Fibroblast of pulmonary artery (primary cell): ENCODE measurements at regions not wholly inside any gene's neighbourhood (a gene's known extent, or its start where the extent isn't known, plus 50 kb on each side); places are given as distances from the start of the nearest gene placed in this dataset.

Experiments used
- DNase-seq: peaks from one replicate; pipeline ENCODE4 v3.0.0-alpha.2; 2010; ENCODE audit warnings: low read depth
- H3K4me3 ChIP-seq: replicated peaks from 2 replicates; pipeline ENCODE4 v1.5.1; 2011; ENCODE audit warnings: low read depth, mild to moderate bottlenecking, control low read depth, low read length, moderate library complexity
- TF ChIP-seq, protein P1 (sequence below): IDR thresholded peaks from 2 replicates; pipeline ENCODE4 v1.5.1; 2011; ENCODE audit warnings: mild to moderate bottlenecking, control low read depth, low read length, inconsistent platforms; ENCODE audit errors: missing control alignments

DNA sequence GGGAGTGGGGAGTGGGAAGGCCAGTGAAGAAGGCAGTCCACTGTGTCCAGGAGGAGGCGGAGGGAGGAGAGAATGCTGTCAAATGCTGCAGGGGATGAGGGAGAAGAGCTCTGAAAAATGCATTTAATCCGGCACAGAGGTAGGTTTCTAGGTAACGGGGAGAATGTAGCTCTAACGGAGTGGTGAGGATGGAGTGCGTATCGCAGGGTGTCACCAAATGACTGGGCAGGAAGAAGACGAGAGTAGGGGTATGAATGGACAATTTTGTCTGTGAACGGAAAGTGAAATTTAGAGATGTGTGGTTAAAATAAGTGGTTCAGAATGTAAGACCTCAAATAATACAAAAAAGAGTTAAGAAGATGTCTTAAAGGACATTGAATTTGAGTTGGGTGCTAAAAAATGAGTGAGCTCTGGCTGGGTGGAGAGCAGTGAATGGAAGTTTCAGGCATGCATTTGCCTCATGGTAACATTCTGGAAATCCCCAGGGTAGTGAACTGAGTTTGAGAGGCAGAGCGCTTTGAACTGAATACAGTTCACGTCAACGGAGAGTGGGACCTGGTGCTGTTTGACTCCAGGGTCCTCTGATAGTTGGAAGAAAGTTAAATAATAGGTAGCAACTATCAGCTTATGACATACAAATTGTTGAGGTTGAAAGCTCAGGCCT, 81.3 kb upstream of the CADM1 start:
- DNase-seq = no peak
- TF ChIP-seq, protein P1, sequence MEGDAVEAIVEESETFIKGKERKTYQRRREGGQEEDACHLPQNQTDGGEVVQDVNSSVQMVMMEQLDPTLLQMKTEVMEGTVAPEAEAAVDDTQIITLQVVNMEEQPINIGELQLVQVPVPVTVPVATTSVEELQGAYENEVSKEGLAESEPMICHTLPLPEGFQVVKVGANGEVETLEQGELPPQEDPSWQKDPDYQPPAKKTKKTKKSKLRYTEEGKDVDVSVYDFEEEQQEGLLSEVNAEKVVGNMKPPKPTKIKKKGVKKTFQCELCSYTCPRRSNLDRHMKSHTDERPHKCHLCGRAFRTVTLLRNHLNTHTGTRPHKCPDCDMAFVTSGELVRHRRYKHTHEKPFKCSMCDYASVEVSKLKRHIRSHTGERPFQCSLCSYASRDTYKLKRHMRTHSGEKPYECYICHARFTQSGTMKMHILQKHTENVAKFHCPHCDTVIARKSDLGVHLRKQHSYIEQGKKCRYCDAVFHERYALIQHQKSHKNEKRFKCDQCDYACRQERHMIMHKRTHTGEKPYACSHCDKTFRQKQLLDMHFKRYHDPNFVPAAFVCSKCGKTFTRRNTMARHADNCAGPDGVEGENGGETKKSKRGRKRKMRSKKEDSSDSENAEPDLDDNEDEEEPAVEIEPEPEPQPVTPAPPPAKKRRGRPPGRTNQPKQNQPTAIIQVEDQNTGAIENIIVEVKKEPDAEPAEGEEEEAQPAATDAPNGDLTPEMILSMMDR = no peak

DNA sequence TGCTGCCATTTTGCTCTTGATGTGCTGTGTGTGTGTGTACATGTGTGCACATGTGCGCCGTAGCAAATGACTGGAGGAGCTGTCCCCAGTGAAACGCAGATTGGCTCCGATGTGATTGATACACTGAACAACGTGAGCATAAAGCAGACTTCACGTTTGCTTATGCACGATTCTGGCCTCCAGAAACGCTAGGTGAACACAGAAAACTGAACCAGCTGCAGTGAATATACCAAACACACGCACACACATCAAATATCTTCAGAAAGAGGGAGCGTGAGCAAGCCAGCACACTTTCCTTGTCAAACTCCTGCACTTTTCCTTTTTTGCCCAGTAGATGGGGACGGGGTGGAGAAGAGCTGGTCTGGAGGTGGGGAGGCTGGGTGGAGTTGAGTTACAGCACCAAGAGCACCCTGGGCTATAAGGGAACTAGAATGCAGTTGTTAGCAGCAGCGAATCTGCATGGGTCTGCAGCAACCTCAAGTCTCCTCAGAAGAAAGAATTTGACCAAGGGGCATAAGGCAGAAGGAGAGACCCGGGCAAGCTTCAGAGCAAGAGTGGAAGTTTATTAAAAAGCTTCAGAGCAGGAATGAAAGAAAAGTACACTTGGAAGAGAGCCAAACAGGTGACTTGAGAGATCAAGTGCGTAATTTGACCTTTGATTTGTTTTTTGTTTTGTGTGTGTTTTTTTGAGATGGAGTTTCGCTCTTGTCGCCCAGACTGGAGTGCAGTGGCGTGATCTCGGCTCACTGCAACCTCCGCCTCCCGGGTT, 77.8 kb upstream of the CADM1 start:
- TF ChIP-seq, protein P1 = no peak
- no peak for DNase-seq
- H3K4me3 ChIP-seq = no peak overlapping the region

More for the DNA sequence above, 81.3 kb upstream of the CADM1 start:
- H3K4me3 ChIP-seq = no peak overlapping the region

DNA sequence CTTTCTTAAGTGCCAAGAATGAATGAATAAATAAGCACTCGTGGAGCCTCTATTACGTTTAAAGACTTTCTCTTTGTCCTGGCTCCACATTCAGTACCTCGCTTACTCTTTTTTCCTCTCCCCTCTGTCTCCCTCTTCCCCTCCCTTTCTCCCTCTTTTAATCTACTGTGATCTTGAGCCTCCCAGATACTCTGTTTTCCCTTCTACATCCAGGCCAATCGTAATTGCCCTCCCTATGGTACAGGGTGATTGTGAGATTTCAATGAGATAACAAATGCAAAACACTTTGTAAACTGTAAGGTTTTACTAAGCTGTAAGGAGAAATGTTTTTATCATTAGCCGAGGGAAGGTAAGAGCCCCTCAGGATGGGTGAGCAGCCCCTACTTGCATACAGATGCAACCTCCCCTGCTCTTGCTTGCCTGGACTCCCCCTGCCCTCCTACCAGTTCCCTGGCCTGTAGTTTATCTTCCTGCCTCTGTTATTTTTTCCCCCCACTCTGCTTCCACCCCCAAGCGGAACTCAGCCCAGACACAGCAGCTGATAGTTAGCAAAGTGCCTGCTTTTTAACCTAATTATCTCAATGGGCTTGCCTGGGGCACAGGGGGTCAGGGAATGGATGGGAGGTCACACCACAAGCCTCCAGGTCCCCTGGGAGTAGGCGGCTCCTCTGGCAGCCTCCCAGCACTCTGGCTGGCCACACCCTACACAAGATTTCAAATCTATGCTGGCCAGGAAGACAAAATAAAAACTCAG, 76.9 kb upstream of the CADM1 start:
- TF ChIP-seq, protein P1 = no peak
- no peak for DNase-seq
- H3K4me3 ChIP-seq = no peak overlapping the region

DNA sequence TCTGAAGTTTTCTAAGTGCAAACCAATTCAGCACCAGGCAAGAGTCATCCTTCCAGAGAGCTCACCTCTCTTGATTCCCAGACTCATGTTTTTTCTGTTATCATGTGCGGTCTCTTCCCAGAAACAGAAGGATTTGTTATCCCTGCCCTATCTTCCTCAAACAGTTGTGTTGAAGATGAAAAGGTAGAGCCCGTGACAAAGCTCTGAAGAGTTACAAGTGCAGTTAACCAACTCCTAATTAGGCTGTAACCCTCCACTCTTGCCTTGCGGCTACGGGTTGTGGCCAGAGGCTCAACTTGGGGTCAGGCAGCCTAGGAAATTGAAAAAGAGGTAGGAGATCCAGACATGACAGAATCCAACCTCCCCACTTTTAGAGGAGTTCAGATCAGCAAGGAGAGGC, 76.2 kb upstream of the CADM1 start:
- no peak for DNase-seq
- TF ChIP-seq, protein P1 = no peak
- no peak overlapping the region for H3K4me3 ChIP-seq

DNA sequence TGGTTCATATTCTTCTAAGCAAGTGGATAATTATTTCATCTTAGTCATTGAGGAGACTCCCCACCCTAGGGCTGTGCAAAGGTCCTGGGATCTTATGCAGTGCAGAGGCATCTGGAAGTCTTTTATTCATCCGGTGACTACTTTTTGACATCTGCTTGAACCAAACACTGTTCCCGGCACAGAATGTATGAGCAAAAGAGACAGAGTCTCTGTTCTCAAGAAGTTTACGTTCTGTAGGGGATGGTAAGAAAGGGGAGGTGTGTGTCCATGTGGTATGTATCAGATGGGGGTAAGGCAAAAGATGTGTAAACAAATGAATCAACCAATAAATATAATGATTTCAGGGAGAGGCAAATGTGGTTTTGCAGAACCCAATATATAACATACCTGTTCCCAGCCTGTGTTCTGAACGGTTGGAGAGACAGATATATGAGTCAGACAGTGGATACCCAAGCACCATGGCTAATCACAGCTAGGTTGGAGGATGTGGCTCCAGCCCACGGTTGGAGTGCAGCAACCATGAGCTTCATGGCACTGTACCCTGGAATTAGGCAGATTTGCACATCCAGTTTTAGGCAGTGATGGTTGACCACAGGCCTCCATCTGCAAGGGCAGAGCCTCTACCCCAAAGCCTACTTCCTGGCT, 75.1 kb upstream of the CADM1 start:
- no peak overlapping the region for H3K4me3 ChIP-seq
- DNase-seq = no peak
- TF ChIP-seq, protein P1 = no peak

DNA sequence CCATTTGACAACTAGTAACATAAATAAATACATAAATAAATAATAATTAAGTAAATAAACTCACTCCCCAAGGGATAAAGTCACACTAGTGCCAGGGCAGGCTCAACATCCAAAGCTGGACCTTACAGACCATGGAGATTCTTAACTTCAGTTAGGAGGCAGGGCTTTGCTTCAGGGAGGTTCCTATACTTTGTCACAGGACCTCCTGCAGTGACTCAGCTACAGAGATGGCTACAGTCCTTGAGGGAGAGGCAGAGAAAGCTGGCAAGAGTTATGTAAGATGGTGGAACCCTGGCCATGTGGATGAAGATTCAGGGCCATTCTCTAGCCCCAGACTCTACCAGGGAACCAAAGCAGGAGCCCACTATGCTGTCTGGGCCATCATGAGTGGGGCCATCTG, 74.1 kb upstream of the CADM1 start:
- no peak for DNase-seq
- H3K4me3 ChIP-seq = no peak overlapping the region
- TF ChIP-seq, protein P1 = no peak
